M059J (cell line): ENCODE measurements at regions not wholly inside any gene's neighbourhood (a gene's known extent, or its start where the extent isn't known, plus 50 kb on each side); places are given as distances from the start of the nearest gene placed in this dataset.
"Not testable (repeated sequence)": the region's sequence is repeated elsewhere in the genome, so short reads cannot be mapped to it uniquely, and the experiment has no call there.

Experiments
- DNase-seq: peaks from one replicate; pipeline ENCODE4 v3.0.0-alpha.2; 2012; ENCODE audit warnings: low read depth

GRCh38 chr3:87101861-87102625, 111.1 kb upstream of the VGLL3 start:
- DNase-seq = no peak

GRCh38 chr3:87097733-87098132, 106.8 kb upstream of the VGLL3 start:
- DNase-seq = not testable (repeated sequence)

- no peak for DNase-seq
These were observed 99.7 kb upstream of the VGLL3 start for GRCh38 chr3:87090631-87091030.

GRCh38 chr3:87088993-87089841, 98.3 kb upstream of the VGLL3 start:
- DNase-seq = peak; percentile 83

- peak; percentile 20 for DNase-seq
These were observed 97.6 kb upstream of the VGLL3 start for GRCh38 chr3:87088430-87088992.

GRCh38 chr3:87084868-87085267, 93.9 kb upstream of the VGLL3 start:
- no peak for DNase-seq

- DNase-seq = peak; percentile 64
These were observed 92.0 kb upstream of the VGLL3 start for GRCh38 chr3:87082796-87083440.

GRCh38 chr3:87077355-87077754, 86.4 kb upstream of the VGLL3 start:
- no peak for DNase-seq

GRCh38 chr3:87076946-87077345, 86.0 kb upstream of the VGLL3 start:
- DNase-seq = peak; percentile 68

GRCh38 chr3:87073496-87074145, 82.7 kb upstream of the VGLL3 start:
- DNase-seq = no peak

GRCh38 chr3:87072446-87072845, 81.5 kb upstream of the VGLL3 start:
- DNase-seq = no peak

- DNase-seq = peak; percentile 60
These were observed 79.0 kb upstream of the VGLL3 start for GRCh38 chr3:87069971-87070370.

GRCh38 chr3:87069021-87069420, 78.1 kb upstream of the VGLL3 start:
- DNase-seq = no peak

- no peak for DNase-seq
These were observed 71.7 kb upstream of the VGLL3 start for GRCh38 chr3:87062685-87063084.

- DNase-seq = no peak
These were observed 66.5 kb upstream of the VGLL3 start for GRCh38 chr3:87057474-87057873.

- DNase-seq = no peak
These were observed 62.6 kb upstream of the VGLL3 start for GRCh38 chr3:87053553-87053952.

- DNase-seq = no peak
These were observed 61.7 kb upstream of the VGLL3 start for GRCh38 chr3:87052499-87053260.

- DNase-seq = no peak
These were observed 56.9 kb upstream of the VGLL3 start for GRCh38 chr3:87047852-87048251.

- DNase-seq = no peak
These were observed 55.3 kb upstream of the VGLL3 start for GRCh38 chr3:87046241-87046640.

- DNase-seq = no peak
These were observed 54.5 kb upstream of the VGLL3 start for GRCh38 chr3:87045473-87045872.

GRCh38 chr3:87044846-87045245, 53.9 kb upstream of the VGLL3 start:
- no peak for DNase-seq
